ENCODE measurements at regions not wholly inside any gene's neighbourhood (a gene's known extent, or its start where the extent isn't known, plus 50 kb on each side); places are given as distances from the start of the nearest gene placed in this dataset.
"Not testable (repeated sequence)": the region's sequence is repeated elsewhere in the genome, so short reads cannot be mapped to it uniquely, and the experiment has no call there.

DNA sequence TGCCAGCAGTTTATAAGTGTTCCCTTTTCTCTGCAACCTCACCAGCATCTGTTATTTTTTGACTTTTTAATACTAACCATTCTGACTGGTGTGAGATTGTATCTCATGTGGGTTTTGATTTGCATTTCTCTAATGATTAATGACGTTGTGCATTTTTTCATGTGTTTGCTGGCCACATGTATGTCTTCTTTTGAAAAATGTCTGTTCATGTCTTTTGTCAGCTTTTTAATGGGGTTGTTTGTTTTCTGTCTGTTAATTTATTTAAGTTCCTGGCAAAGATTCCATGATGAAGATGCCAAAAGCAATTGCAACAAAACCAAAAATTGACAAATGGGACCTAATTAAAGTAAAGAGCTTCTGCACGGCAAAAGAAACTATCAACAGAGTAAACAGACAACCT is 137.2 kb upstream of the JCAD start:
- DNase-seq: not testable (repeated sequence)

GRCh38 chr10:30192846-30193608 is 133.6 kb upstream of the JCAD start:
- DNase-seq: no peak

DNA sequence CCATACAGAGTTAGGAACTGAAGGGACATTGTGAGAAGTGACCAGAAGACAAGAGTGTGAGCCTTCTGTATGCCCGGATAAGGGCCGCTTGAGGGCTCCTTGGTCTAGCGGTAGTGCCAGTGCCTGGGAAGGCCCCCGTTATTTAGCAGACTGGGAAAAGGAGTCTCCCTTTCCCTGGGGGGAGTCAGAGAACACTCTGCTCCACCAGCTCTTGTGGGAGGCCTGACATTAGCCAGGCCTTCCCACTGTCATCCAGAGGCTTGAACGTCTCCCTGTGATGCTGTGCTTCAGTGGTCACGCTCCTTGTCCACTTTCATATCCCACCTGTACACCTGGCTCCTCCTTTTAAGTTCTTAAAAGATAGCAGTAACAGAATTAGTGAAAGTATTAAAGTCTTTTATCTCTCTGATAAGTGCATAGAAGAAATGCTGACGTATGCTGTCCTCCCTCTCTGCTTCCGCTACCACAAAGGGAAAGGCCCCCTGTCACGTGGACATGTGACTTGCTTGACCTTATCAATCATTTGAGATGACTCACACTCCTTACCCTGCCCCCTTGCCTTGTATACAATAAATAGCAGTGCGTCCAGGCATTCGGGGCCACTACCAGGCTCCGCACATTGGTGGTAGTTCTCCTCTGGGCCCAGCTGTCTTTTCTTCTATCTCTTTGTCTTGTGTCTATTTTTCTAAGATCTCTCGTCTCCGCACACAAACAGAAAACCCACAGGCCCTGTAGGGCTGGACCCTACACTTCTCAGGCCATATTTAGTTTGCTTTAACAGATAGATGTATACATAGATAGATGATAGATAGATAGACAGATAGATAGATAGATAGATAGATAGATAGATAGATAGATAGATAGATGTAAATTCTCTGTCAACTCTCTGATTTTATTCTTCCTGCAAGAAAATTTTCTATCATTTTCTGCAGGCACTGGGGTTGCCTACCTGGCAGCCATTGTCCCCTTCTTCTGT is 131.5 kb upstream of the JCAD start:
- DNase-seq: no peak

DNA sequence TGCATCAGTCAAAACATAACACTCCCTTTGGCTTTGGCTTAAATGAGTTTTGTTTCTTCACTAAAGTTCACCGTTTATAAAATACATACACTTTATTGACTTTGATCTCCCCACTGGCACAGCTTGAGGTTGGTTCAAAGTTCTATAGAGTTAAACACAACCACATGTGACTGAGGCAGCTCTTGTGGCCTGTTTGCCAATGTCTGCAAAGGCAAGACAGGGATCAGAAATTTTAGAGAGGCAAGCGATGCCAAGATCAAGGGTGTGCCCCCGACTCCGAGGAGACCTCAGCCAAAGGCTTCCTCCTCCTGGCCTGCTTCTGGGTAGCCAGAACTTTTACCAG is 129.8 kb upstream of the JCAD start:
- no peak for DNase-seq

DNA sequence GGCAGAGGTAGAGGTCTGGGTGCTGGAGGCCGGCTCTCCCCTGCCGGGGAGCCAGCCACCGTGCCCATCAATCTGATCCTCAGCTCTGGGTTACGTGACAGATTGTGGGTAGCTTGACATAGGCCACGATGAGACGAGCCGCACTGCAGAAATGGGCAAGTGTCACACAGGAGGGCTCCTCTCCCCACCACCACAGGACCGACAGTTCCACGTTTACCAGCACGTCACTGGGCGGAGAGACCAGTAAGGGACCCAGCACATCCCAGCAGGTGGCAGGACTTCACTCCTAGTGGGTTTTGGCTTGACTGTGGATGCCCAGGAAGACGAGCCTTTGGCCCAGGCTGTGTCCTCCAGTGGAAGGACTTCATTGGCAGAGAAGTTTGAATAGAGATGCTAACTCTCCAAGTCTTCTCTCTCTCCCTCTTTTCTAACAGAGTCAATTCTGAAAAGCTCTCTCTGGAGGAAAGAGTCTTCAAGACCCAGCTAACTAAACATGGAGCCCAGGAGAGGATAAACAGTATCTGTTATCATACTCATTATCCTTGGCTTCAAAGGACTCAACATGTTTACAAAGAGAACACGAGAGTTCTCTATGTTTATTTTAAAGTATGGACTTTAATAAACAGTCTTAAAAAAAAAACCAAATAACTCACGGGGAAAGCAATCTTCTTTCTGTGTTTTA is 129.3 kb upstream of the JCAD start:
- no peak for DNase-seq

DNA sequence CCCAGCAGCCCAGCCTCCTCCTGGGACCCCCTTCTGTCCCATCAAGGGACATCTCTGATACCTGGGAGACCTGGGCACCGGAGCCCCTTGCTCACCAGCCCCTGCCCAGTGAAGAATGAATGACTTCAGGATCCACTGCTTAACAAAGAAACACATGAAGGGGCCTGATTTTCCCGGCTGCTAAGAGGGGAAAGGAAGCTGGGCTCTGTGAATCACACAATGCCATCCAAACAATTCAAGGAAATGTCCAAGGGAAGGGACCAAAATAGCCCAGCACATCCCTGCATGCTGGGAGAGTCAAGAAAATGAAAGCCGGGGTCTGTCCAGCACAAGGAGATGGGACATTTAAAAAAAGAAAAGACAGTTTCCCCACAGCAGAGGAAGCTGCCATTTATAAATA is 128.7 kb upstream of the JCAD start:
- no peak for DNase-seq

- DNase-seq: no peak
These were observed 127.6 kb upstream of the JCAD start for GRCh38 chr10:30187010-30187409.

- no peak for DNase-seq
These were observed 127.0 kb upstream of the JCAD start for GRCh38 chr10:30186371-30186875.

DNA sequence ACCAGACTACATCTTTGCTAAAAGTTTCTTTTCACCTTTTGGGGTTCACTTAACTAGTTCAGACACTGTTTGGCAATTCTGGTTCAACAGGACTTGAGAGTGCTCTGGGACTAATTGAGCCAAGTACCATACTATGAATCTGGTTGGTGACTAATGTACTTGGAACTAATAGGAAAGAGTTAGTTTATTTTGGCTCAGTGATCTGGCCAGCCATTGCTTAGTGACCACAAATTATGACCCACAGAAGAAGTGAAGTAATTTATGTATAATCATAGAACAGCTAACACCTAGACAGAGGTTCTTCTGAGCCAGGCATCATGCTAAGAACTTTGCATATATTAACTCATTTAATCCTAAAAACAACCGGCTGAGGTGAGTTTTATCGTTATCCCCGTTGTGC is 126.5 kb upstream of the JCAD start:
- no peak for DNase-seq

GRCh38 chr10:30185341-30185740 is 126.0 kb upstream of the JCAD start:
- DNase-seq: no peak

GRCh38 chr10:30184397-30185033 is 125.1 kb upstream of the JCAD start:
- no peak for DNase-seq

DNA sequence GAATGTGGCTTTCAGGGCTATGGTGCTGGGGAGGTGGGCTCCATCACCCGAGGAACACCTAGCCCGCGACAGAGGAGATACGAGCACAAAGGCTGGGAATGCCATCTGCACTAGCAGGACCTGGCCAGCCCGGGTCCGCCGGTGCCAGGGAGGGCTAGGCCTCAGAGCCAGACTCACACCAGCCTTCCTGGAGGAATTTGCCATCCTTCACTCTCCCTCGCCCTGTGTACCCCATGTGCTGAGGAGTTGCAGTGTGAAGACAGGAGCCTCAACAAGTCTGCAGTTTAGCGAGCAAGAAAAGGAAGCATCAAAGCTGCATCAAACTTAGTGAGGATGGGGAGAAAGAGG is 123.6 kb upstream of the JCAD start:
- no peak for DNase-seq

GRCh38 chr10:30182191-30183054 is 123.0 kb upstream of the JCAD start:
- DNase-seq: no peak

- no peak for DNase-seq
These were observed 119.1 kb upstream of the JCAD start for GRCh38 chr10:30178356-30178964.

GRCh38 chr10:30176776-30177533 is 117.6 kb upstream of the JCAD start:
- no peak for DNase-seq

DNA sequence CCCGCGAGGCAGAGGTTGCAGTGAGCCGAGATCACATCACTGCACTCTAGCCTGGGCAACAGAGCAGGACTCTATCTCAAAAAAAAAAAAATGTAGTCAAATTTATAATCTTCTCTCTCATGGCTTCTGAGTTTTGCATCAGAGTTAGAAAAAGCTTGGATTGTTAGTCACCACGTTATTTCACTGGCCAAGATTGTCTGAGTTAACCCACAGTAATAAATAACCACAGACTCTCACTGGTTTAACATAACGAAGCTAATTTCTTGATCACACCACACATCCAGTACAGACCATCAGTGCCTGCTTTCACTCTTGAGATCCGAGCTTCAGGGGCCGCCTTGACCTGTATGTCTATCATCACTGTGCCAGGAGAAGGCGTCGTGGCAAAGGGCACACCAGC is 116.8 kb upstream of the JCAD start:
- DNase-seq: no peak

GRCh38 chr10:30172673-30173072 is 113.3 kb upstream of the JCAD start:
- no peak for DNase-seq

DNA sequence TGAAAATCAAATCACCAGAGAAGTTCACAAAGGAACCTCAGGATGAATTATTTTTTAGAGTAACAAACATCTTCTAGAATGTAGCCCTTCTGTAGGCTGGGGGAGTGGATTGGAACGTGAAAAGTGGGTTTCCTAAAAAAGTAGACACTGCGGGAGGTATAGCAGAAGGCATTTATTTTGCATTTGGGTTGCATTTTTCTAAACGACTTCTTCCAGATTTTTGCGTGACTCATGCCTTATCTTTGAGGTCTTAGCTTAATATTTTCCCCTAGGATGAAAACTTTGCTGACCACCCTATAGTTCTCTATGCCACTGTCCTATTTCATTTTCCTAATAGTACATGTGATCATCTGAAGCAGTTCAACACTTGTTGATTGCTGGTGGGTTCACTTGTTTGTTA is 112.7 kb upstream of the JCAD start:
- no peak for DNase-seq

- DNase-seq: no peak
These were observed 112.2 kb upstream of the JCAD start for GRCh38 chr10:30171601-30172000.

GRCh38 chr10:30170814-30171213 is 111.4 kb upstream of the JCAD start:
- no peak for DNase-seq

DNA sequence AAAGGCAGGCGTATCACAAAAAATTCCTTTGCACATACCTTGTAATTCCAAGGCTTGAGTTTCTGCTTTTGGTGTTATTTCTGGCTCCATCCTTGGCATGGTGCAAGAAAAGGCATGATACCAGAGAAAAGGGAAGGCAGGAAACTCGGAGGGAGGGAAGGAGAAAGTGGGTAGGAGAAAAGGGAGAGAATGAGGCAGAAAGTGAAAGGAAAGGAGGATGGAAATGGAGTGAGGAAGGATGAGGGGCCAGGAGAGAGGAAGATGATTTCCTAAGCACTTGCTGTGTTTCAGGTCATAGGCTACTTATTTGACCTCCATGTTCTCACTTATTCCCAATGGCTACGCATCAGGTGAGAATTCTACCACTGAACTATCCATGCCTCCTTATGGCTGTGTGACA is 110.8 kb upstream of the JCAD start:
- no peak for DNase-seq

All from NCI-H1092 (cell line).